ENCODE measurements at regions not wholly inside any gene's neighbourhood (a gene's known extent, or its start where the extent isn't known, plus 50 kb on each side); places are given as distances from the start of the nearest gene placed in this dataset.
"Not testable (repeated sequence)": the region's sequence is repeated elsewhere in the genome, so short reads cannot be mapped to it uniquely, and the experiment has no call there.

DNA sequence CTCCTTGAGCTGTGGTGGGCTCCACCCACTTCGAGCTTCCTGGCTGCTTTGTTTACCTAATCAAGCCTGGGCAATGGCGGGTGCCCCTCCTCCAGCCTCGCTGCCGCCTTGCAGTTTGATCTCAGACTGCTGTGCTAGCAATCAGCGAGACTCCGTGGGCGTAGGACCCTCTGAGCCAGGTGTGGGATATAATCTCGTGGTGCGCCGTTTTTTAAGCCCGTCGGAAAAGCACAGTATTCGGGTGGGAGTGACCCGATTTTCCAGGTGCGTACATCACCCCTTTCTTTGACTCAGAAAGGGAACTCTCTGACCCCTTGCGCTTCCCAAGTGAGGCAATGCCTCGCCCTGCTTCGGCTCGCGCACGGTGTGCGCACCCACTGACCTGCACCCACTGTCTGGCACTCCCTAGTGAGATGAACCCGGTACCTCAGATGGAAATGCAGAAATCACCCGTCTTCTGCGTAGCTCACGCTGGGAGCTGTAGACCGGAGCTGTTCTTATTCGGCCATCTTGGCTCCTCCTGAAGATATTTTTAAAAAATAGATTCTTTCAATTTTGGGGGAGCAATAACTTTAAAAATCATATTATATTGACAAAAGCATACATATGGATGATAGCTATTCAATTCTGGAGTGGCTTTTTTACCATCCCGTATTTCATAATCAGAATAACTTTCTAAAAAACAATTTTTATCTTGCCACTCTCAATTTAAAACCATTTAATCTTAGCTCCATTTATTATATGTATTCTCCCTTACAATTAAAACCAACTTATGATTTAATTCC lies 517.5 kb upstream of the NUDT12 start:
- not testable (repeated sequence) for TF ChIP-seq EZH2 (IDR thresholded peaks at IDR 0.05; ENCODE audit: borderline replicate concordance, low read depth, low read length, poor library complexity, severe bottlenecking)
- TF ChIP-seq, protein P1, sequence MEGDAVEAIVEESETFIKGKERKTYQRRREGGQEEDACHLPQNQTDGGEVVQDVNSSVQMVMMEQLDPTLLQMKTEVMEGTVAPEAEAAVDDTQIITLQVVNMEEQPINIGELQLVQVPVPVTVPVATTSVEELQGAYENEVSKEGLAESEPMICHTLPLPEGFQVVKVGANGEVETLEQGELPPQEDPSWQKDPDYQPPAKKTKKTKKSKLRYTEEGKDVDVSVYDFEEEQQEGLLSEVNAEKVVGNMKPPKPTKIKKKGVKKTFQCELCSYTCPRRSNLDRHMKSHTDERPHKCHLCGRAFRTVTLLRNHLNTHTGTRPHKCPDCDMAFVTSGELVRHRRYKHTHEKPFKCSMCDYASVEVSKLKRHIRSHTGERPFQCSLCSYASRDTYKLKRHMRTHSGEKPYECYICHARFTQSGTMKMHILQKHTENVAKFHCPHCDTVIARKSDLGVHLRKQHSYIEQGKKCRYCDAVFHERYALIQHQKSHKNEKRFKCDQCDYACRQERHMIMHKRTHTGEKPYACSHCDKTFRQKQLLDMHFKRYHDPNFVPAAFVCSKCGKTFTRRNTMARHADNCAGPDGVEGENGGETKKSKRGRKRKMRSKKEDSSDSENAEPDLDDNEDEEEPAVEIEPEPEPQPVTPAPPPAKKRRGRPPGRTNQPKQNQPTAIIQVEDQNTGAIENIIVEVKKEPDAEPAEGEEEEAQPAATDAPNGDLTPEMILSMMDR (conservative IDR thresholded peaks at IDR 0.05; ENCODE audit: low read depth, low read length) = not testable (repeated sequence)

Data from A673 (cell line).